HCT116 (cell line): ENCODE measurements at regions not wholly inside any gene's neighbourhood (a gene's known extent, or its start where the extent isn't known, plus 50 kb on each side); places are given as distances from the start of the nearest gene placed in this dataset.
A peak's percentile ranks its signal among the peaks of the same experiment; 100 is the strongest.

Source experiments
- ATAC-seq: fragments of 200-7000 bp; cut with Tn5 transposase; 2 replicates; pipeline ENCODE4 v1.9.1; 2020; ENCODE audit warnings: mild to moderate bottlenecking, moderate library complexity
- BruUV-seq: library from RNA; stranded (reverse); fragments of 400-500 nt; replicated peaks from 2 replicates; lab custom pipeline; 2021; lab: Mats Ljungman, UMichigan
- CTCF ChIA-PET: fragments of 300-600 bp; sonication (Branson Sonifier 250); formaldehyde crosslinking; loops from one replicate; lab custom pipeline; 2021; ENCODE audit warnings: antibody characterized with exemption; lab: Charles Lee
- POLR2A ChIA-PET: fragments of 300-600, 350-600 bp; sonication (Branson Sonifier 250); formaldehyde crosslinking; loops from one replicate; lab custom pipeline; 2021; ENCODE audit warnings: antibody characterized with exemption; lab: Charles Lee
- RAD21 ChIA-PET, 2 experiments: fragments of 300-600 bp; sonication (Branson Sonifier 250); formaldehyde crosslinking; loops; one replicate each; lab custom pipeline; 2023; ENCODE audit warnings: low total read pairs in 2 of 2; ENCODE audit not compliant: uncharacterized antibody in 2 of 2, unreplicated experiment in 2 of 2, low non-redundant PET in 1 of 2; lab: Charles Lee
- DNase-seq: peaks from one replicate; pipeline ENCODE4 v3.0.0-alpha.2; 2010; ENCODE audit warnings: low read depth, low spot score
- H2AFZ ChIP-seq: fragments of 200-600 bp; shearing (Covaris generic), sonication (generic); 2 replicates; pipeline ENCODE4 v1.6.1; 2017; ENCODE audit warnings: low read depth, mixed run types, mixed read lengths, antibody characterized with exemption, low read length; ENCODE audit not compliant: poor library complexity, severe bottlenecking
- H3K27ac ChIP-seq: 2 replicates; pipeline ENCODE4 v1.5.1; 2012; ENCODE audit warnings: low read depth, low read length
- H3K27me3 ChIP-seq: fragments of 200-600 bp; sonication (generic); 2 replicates; pipeline ENCODE4 v1.6.1; 2016; ENCODE audit warnings: mixed run types, low read length, mixed read lengths; ENCODE audit not compliant: insufficient read depth
- H3K36me3 ChIP-seq, 2 experiments: fragments of 200-500 bp in 1 of 2; fragments of 200-600 bp in 1 of 2; sonication (Bioruptor generic) in 1 of 2; sonication (generic) in 1 of 2; 2 replicates each; pipeline versions ENCODE4 v1.5.1 to v1.6.1; 2014 to 2016; ENCODE audit warnings: low read length in 2 of 2, inconsistent platforms in 1 of 2, mixed read lengths in 1 of 2, mixed run types in 1 of 2; ENCODE audit not compliant: insufficient read depth in 2 of 2, control insufficient read depth in 1 of 2
- H3K4me1 ChIP-seq, 2 experiments: fragments of 200-600 bp in 1 of 2; sonication (generic) in 1 of 2; 2 replicates each; pipeline versions ENCODE4 v1.5.1 to v1.6.1; 2012 to 2017; ENCODE audit warnings: low read length in 2 of 2, inconsistent platforms in 1 of 2, mild to moderate bottlenecking in 1 of 2, mixed read lengths in 1 of 2, mixed run types in 1 of 2, moderate library complexity in 1 of 2; ENCODE audit not compliant: insufficient read depth in 2 of 2, control insufficient read depth in 1 of 2
- H3K4me2 ChIP-seq: fragments of 200-600 bp; sonication (generic); 2 replicates; pipeline ENCODE4 v1.6.1; 2017; ENCODE audit warnings: mixed run types, low read length, mixed read lengths
- H3K4me3 ChIP-seq, 2 experiments: fragments of 200-600 bp in 1 of 2; sonication (generic) in 1 of 2; replicated peaks in 1 of 2; 2 replicates each; pipeline ENCODE4 v1.5.1; 2011 to 2016; ENCODE audit warnings: low read length in 2 of 2, control low read depth in 1 of 2, low read depth in 1 of 2, mild to moderate bottlenecking in 1 of 2, mixed read lengths in 1 of 2, mixed run types in 1 of 2
- H3K79me2 ChIP-seq: fragments of 200-600 bp; sonication (generic); 2 replicates; pipeline ENCODE4 v1.6.1; 2017; ENCODE audit warnings: mild to moderate bottlenecking, mixed run types, low read length, moderate library complexity, mixed read lengths; ENCODE audit not compliant: insufficient read depth
- H3K9ac ChIP-seq: fragments of 200-600 bp; sonication (generic); 2 replicates; pipeline ENCODE4 v1.6.1; 2016; ENCODE audit warnings: low read length, mixed read lengths
- H3K9me2 ChIP-seq: fragments of 200-600 bp; sonication (generic), shearing (Covaris generic); 2 replicates; pipeline ENCODE4 v1.6.1; 2017; ENCODE audit warnings: mixed run types, mild to moderate bottlenecking, moderate library complexity; ENCODE audit not compliant: insufficient read depth
- H3K9me3 ChIP-seq, 2 experiments: fragments of 200-500 bp in 1 of 2; fragments of 200-600 bp in 1 of 2; sonication (Bioruptor generic) in 1 of 2; sonication (generic) in 1 of 2; 2 replicates each; pipeline ENCODE4 v1.6.1; 2014 to 2017; ENCODE audit warnings: low read length in 2 of 2, mixed read lengths in 2 of 2, inconsistent platforms in 1 of 2, low read depth in 1 of 2, mild to moderate bottlenecking in 1 of 2, mixed run types in 1 of 2, moderate library complexity in 1 of 2; ENCODE audit not compliant: control insufficient read depth in 1 of 2, insufficient read depth in 1 of 2
- H4K20me1 ChIP-seq: fragments of 200-600 bp; sonication (generic), shearing (Covaris generic); 2 replicates; pipeline ENCODE4 v1.6.1; 2017; ENCODE audit warnings: mixed run types, mild to moderate bottlenecking, moderate library complexity; ENCODE audit not compliant: insufficient read depth
- CBX3 ChIP-seq: IDR thresholded peaks from 2 replicates; pipeline ENCODE4 v1.6.1; 2012; ENCODE audit warnings: low read depth
- CEBPB ChIP-seq: IDR thresholded peaks from 2 replicates; pipeline ENCODE4 v1.6.1; 2012; ENCODE audit warnings: low read depth
- CTCF ChIP-seq, 3 experiments: fragments of 200-600 bp in 1 of 3; sonication (generic) in 1 of 3; IDR thresholded peaks in 2 of 3; conservative IDR thresholded peaks in 1 of 3; 2 replicates each; pipeline ENCODE4 v1.5.1; 2012 to 2017; ENCODE audit warnings: low read depth in 2 of 3, low read length in 2 of 3, antibody characterized with exemption in 1 of 3, borderline replicate concordance in 1 of 3, control low read depth in 1 of 3, mild to moderate bottlenecking in 1 of 3, mixed read lengths in 1 of 3, mixed run types in 1 of 3, moderate library complexity in 1 of 3; ENCODE audit not compliant: insufficient read depth in 1 of 3
- EGR1 ChIP-seq: IDR thresholded peaks from 2 replicates; pipeline ENCODE4 v1.6.1; 2012; ENCODE audit warnings: low read depth
- ELF1 ChIP-seq: IDR thresholded peaks from 2 replicates; pipeline ENCODE4 v1.6.1; 2012; ENCODE audit warnings: low read depth, borderline replicate concordance
- EZH2phosphoT487 ChIP-seq: fragments of 200-600 bp; IDR thresholded peaks from 2 replicates; pipeline ENCODE4 v1.6.1; 2018; ENCODE audit warnings: antibody characterized with exemption, borderline replicate concordance
- FOSL1 ChIP-seq: IDR thresholded peaks from 2 replicates; pipeline ENCODE4 v1.6.1; 2012; ENCODE audit warnings: low read depth
- JUND ChIP-seq: IDR thresholded peaks from 2 replicates; pipeline ENCODE4 v1.6.1; 2012
- MAX ChIP-seq: IDR thresholded peaks from 2 replicates; pipeline ENCODE4 v1.6.1; 2012
- POLR2A ChIP-seq: IDR thresholded peaks from 2 replicates; pipeline ENCODE4 v1.7.0; 2011; ENCODE audit warnings: borderline replicate concordance; ENCODE audit not compliant: insufficient read depth, insufficient read length; ENCODE audit errors: extremely low read depth
- POLR2AphosphoS5 ChIP-seq: IDR thresholded peaks from 2 replicates; pipeline ENCODE4 v1.6.1; 2011; ENCODE audit warnings: mild to moderate bottlenecking, low read depth, low read length, moderate library complexity
- REST ChIP-seq: IDR thresholded peaks from 2 replicates; pipeline ENCODE4 v1.6.1; 2012; ENCODE audit warnings: low read depth
- SIN3A ChIP-seq: IDR thresholded peaks from 2 replicates; pipeline ENCODE4 v1.6.1; 2012; ENCODE audit warnings: low read depth
- SP1 ChIP-seq: IDR thresholded peaks from 2 replicates; pipeline ENCODE4 v1.6.1; 2012; ENCODE audit warnings: low read depth
- SRF ChIP-seq: IDR thresholded peaks from 2 replicates; pipeline ENCODE4 v1.6.1; 2012; ENCODE audit warnings: low read depth
- YY1 ChIP-seq: IDR thresholded peaks from 2 replicates; pipeline ENCODE4 v1.6.1; 2011; ENCODE audit warnings: low read length, low read depth, moderate library complexity, mild to moderate bottlenecking; ENCODE audit not compliant: insufficient replicate concordance; ENCODE audit errors: extremely low read depth
- ZFX ChIP-seq: fragments of 450-650 bp; IDR thresholded peaks from 2 replicates; pipeline ENCODE4 v1.6.1; 2017
- ZNF274 ChIP-seq: fragments of 200-500 bp; sonication (Bioruptor generic); IDR thresholded peaks from 2 replicates; pipeline ENCODE4 v1.6.1; 2014; ENCODE audit warnings: mild to moderate bottlenecking, low read depth, low read length, inconsistent platforms
- intact Hi-C: fragments of 100-400 bp; cut with micrococcal nuclease; formaldehyde crosslinking; loops from 2 replicates; pipeline ENCODE4 v1.10.0; 2022
- TF ChIP-seq, protein P1 (sequence below): IDR thresholded peaks from 2 replicates; pipeline ENCODE4 v1.6.1; 2012
- TF ChIP-seq, protein P2 (sequence below): IDR thresholded peaks from 2 replicates; pipeline ENCODE4 v1.6.1; 2011; ENCODE audit warnings: mild to moderate bottlenecking, low read length, moderate library complexity; ENCODE audit not compliant: insufficient replicate concordance; ENCODE audit errors: extremely low read depth

GRCh38 chr17:71438631-71439146, 682.1 kb upstream of the SOX9 start:
- H3K36me3 ChIP-seq = no peaks in the 10 kb centered on the region
- no peaks in the 10 kb centered on the region for H4K20me1 ChIP-seq
- H3K9me3 ChIP-seq = no peaks in the 10 kb centered on the region
- intact Hi-C loops = no loop called here
- no peak overlapping the region; a peak in 1 of 4 replicates for H3K4me3 ChIP-seq
- no peak overlapping the region for H3K9ac ChIP-seq
- peak overlapping the region; percentile 54 for H3K4me2 ChIP-seq
- no peak overlapping the region; the same call in 1 of the 2 replicates for H3K27ac ChIP-seq
- ChIA-PET POLR2A (interaction anchor here (1.2 kb wide), 1 partner anchor 11 kb away, joined by 3 read pairs; no protein-coding TSS in a partner anchor), RAD21 (interaction anchor here in 1 of 2 experiments (1.1 kb wide), 1 partner anchor 22 kb away, joined by 3 read pairs; no protein-coding TSS in a partner anchor), CTCF (interaction anchor here (1.3 to 1.4 kb wide), 2 partner anchors 22 to 671 kb away, joined by 4 to 8 read pairs; no protein-coding TSS in a partner anchor)
- DNase-seq = peak; percentile 90
- no TSS peak for BruUV-seq
- no peaks in the 10 kb centered on the region for H3K79me2 ChIP-seq
- H2AFZ ChIP-seq = peak overlapping the region; percentile 87
- no peaks in the 10 kb centered on the region for H3K27me3 ChIP-seq
- H3K4me1 ChIP-seq = peaks cover 19 to 38% of the 10 kb centered on the region in 2 experiments
- peak; percentile 85 for ATAC-seq
- H3K9me2 ChIP-seq = no peaks in the 10 kb centered on the region
- TF ChIP-seq POLR2AphosphoS5 (peak; percentile 63), CBX3 (peak; percentile 93), SIN3A (peak; percentile 93), JUND (peak; percentile 95), SRF (no peak), EGR1 (peak; percentile 33; the same call in 1 of the 2 replicates), ZFX (no peak), SP1 (peak; percentile 93), ELF1 (no peak), MAX (peak; percentile 93), POLR2A (no peak), ZNF274 (no peak), CEBPB (peak; percentile 86), YY1 (peak; percentile 66), REST (no peak), FOSL1 (peak; percentile 94), CTCF (IDR thresholded peaks at IDR 0.05 in 2 of 3, conservative IDR thresholded peaks at IDR 0.05 in 1 of 3; ENCODE audit: borderline replicate concordance in 1 of 3, insufficient read depth in 1 of 3, low read depth in 2 of 3, low read length in 2 of 3) (peak in 1 of 3 experiments; percentile 8; a peak in 2 of 6 replicates), EZH2phosphoT487 (no peak)
- TF ChIP-seq, protein P1, sequence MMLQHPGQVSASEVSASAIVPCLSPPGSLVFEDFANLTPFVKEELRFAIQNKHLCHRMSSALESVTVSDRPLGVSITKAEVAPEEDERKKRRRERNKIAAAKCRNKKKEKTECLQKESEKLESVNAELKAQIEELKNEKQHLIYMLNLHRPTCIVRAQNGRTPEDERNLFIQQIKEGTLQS = 0 out of 2 replicates have a peak, but pooled peaks have one; percentile 22
- TF ChIP-seq, protein P2, sequence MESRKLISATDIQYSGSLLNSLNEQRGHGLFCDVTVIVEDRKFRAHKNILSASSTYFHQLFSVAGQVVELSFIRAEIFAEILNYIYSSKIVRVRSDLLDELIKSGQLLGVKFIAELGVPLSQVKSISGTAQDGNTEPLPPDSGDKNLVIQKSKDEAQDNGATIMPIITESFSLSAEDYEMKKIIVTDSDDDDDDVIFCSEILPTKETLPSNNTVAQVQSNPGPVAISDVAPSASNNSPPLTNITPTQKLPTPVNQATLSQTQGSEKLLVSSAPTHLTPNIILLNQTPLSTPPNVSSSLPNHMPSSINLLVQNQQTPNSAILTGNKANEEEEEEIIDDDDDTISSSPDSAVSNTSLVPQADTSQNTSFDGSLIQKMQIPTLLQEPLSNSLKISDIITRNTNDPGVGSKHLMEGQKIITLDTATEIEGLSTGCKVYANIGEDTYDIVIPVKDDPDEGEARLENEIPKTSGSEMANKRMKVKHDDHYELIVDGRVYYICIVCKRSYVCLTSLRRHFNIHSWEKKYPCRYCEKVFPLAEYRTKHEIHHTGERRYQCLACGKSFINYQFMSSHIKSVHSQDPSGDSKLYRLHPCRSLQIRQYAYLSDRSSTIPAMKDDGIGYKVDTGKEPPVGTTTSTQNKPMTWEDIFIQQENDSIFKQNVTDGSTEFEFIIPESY = peak; percentile 33
